ENCODE measurements at regions not wholly inside any gene's neighbourhood (a gene's known extent, or its start where the extent isn't known, plus 50 kb on each side); places are given as distances from the start of the nearest gene placed in this dataset.

DNA sequence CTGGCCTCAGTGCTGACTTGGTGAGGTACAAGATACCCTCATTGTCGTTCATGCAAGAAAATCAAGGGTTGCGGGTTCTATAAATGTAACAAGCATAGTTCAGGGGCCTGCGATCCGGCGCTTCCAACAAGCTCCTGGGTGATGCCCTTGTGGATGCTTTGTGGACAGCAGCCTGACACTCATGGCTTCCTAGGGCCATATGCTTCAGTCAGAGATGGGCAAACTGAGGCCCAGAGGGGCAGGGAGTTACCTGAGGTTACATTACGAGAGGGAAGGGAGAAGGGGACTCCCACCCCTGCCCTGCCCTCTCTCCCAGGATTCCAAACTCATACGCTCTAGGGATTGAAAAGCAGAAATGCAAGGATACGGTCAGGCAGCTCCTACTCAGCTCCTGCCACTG, 296.3 kb upstream of the ZMIZ1 start:
- no peaks in the 10 kb centered on the region for H3K36me3 Mint-ChIP-seq (ENCODE audit: insufficient read depth, unreplicated experiment)
- TF ChIP-seq, protein P1, sequence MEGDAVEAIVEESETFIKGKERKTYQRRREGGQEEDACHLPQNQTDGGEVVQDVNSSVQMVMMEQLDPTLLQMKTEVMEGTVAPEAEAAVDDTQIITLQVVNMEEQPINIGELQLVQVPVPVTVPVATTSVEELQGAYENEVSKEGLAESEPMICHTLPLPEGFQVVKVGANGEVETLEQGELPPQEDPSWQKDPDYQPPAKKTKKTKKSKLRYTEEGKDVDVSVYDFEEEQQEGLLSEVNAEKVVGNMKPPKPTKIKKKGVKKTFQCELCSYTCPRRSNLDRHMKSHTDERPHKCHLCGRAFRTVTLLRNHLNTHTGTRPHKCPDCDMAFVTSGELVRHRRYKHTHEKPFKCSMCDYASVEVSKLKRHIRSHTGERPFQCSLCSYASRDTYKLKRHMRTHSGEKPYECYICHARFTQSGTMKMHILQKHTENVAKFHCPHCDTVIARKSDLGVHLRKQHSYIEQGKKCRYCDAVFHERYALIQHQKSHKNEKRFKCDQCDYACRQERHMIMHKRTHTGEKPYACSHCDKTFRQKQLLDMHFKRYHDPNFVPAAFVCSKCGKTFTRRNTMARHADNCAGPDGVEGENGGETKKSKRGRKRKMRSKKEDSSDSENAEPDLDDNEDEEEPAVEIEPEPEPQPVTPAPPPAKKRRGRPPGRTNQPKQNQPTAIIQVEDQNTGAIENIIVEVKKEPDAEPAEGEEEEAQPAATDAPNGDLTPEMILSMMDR (IDR thresholded peaks at IDR 0.05; ENCODE audit: unreplicated experiment): no peak
- CTCF ChIA-PET: interaction anchor here (0.6 to 0.7 kb wide), 2 partner anchors 15 to 346 kb away, joined by 3 read pairs; no protein-coding TSS in a partner anchor
- intact Hi-C loops (cut with micrococcal nuclease): no loop called here
- no peak overlapping the region for H3K27ac Mint-ChIP-seq (ENCODE audit: low read depth, unreplicated experiment)
- no peaks in the 10 kb centered on the region for H3K27me3 Mint-ChIP-seq (ENCODE audit: insufficient read depth, unreplicated experiment)
- DNase-seq (ENCODE audit: unreplicated experiment): no peak
- no peaks in the 10 kb centered on the region for H3K4me1 Mint-ChIP-seq (ENCODE audit: insufficient read depth, unreplicated experiment)
- H3K4me3 Mint-ChIP-seq (ENCODE audit: unreplicated experiment): no peak overlapping the region
- H3K9me3 Mint-ChIP-seq (ENCODE audit: unreplicated experiment): no peaks in the 10 kb centered on the region
- BruUV-seq (replicated peaks): no TSS peak
- POLR2A ChIA-PET: no interaction called here

DNA sequence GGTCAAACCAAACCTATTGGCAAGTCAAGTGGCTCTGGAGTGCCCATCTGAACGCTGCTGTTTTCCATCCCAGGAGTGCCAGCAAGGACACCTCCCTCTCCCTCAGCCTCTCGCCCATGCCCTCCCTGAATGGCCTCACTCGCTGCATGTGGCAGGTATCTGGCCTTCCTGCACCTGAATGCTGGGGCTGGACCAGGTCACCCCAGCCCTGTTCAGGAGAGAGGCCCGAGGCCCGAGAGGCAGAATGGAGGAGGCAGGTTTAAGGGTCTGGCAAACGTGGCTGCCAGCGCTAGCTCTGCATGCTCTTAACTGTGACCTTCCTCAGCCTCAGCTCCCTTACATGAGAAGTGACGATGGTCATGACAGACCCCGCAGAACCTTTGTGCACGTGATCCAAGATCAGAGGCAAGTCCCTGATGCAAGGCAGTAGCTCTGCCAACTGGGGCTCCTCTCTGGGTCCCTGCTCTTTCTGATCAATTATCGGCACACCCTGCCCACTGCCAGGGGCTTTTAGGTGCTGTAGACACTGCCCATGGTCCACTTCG, 295.7 kb upstream of the ZMIZ1 start:
- no peaks in the 10 kb centered on the region for H3K27me3 Mint-ChIP-seq (ENCODE audit: insufficient read depth, unreplicated experiment)
- ChIA-PET POLR2A (no interaction called here), CTCF (no interaction called here)
- no peaks in the 10 kb centered on the region for H3K36me3 Mint-ChIP-seq (ENCODE audit: insufficient read depth, unreplicated experiment)
- H3K27ac Mint-ChIP-seq (ENCODE audit: low read depth, unreplicated experiment): no peak overlapping the region
- intact Hi-C loops (cut with micrococcal nuclease): no loop called here
- no peak overlapping the region for H3K4me3 Mint-ChIP-seq (ENCODE audit: unreplicated experiment)
- TF ChIP-seq, protein P1 (IDR thresholded peaks at IDR 0.05; ENCODE audit: unreplicated experiment): no peak
- no peaks in the 10 kb centered on the region for H3K4me1 Mint-ChIP-seq (ENCODE audit: insufficient read depth, unreplicated experiment)
- H3K9me3 Mint-ChIP-seq (ENCODE audit: unreplicated experiment): no peaks in the 10 kb centered on the region
- no peak for DNase-seq (ENCODE audit: unreplicated experiment)
- no TSS peak for BruUV-seq (replicated peaks)

DNA sequence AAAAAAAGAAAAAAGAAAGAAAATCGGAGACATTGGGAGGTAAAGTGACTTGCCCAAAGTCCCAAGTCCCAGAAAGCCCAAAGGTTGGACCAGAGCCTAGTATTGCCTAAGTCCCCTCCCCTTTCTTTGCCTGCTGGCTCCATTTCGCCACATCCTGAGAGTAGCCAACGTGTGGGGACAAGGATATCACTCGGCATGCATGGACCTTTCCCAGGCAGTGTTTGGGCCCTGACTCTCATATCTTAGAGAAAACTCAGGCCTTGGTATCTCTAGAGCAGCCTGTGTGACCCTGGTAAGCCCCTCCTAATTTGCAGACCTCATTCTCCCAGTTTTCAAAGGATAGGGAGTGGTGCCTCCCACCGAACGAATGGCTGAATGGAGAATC, 294.2 kb upstream of the ZMIZ1 start:
- CTCF ChIA-PET: interaction anchor here (0.8 kb wide), 1 partner anchor 68 kb away, joined by 3 read pairs; no protein-coding TSS in a partner anchor
- POLR2A ChIA-PET: interaction anchor here (0.6 kb wide), 1 partner anchor 179 kb away, joined by 3 read pairs; no protein-coding TSS in a partner anchor
- H3K27ac Mint-ChIP-seq (ENCODE audit: low read depth, unreplicated experiment): no peak overlapping the region
- H3K4me3 Mint-ChIP-seq (ENCODE audit: unreplicated experiment): no peak overlapping the region
- no peaks in the 10 kb centered on the region for H3K36me3 Mint-ChIP-seq (ENCODE audit: insufficient read depth, unreplicated experiment)
- DNase-seq (ENCODE audit: unreplicated experiment): peak; percentile 63
- intact Hi-C loops (cut with micrococcal nuclease): no loop called here
- H3K27me3 Mint-ChIP-seq (ENCODE audit: insufficient read depth, unreplicated experiment): no peaks in the 10 kb centered on the region
- BruUV-seq (replicated peaks): no TSS peak
- no peaks in the 10 kb centered on the region for H3K4me1 Mint-ChIP-seq (ENCODE audit: insufficient read depth, unreplicated experiment)
- no peaks in the 10 kb centered on the region for H3K9me3 Mint-ChIP-seq (ENCODE audit: unreplicated experiment)
- TF ChIP-seq, protein P1 (IDR thresholded peaks at IDR 0.05; ENCODE audit: unreplicated experiment): no peak

- CTCF ChIA-PET: interaction anchor here (0.6 to 1.3 kb wide), 4 partner anchors 67 to 422 kb away, joined by 3 to 4 read pairs (median 3); no protein-coding TSS in a partner anchor
These were observed 293.6 kb upstream of the ZMIZ1 start for GRCh38 chr10:78774999-78775711.

More at GRCh38 chr10:78774999-78775711, 293.6 kb upstream of the ZMIZ1 start:
- Mint-ChIP-seq H3K9me3 (ENCODE audit: unreplicated experiment) (no peaks in the 10 kb centered on the region), H3K4me3 (ENCODE audit: unreplicated experiment) (no peak overlapping the region), H3K36me3 (ENCODE audit: insufficient read depth, unreplicated experiment) (no peaks in the 10 kb centered on the region), H3K4me1 (ENCODE audit: insufficient read depth, unreplicated experiment) (no peaks in the 10 kb centered on the region), H3K27me3 (ENCODE audit: insufficient read depth, unreplicated experiment) (no peaks in the 10 kb centered on the region), H3K27ac (ENCODE audit: low read depth, unreplicated experiment) (no peak overlapping the region)
- no peak for DNase-seq (ENCODE audit: unreplicated experiment)
- no TSS peak for BruUV-seq (replicated peaks)
- TF ChIP-seq, protein P1 (IDR thresholded peaks at IDR 0.05; ENCODE audit: unreplicated experiment): no peak
- POLR2A ChIA-PET: no interaction called here
- intact Hi-C loops (cut with micrococcal nuclease): no loop called here

Data from MCF 10A (cell line).